BLaER1 (cell line): ENCODE measurements at regions not wholly inside any gene's neighbourhood (a gene's known extent, or its start where the extent isn't known, plus 50 kb on each side); places are given as distances from the start of the nearest gene placed in this dataset.

Experiments used
- H3K27ac ChIP-seq: shearing (Covaris generic); formaldehyde crosslinking; 2 replicates; pipeline ENCODE4 v1.8.1; 2022
- H3K27me3 ChIP-seq: shearing (Covaris generic); formaldehyde crosslinking; 2 replicates; pipeline ENCODE4 v1.8.1; 2022
- H3K36me3 ChIP-seq: shearing (Covaris generic); formaldehyde crosslinking; 2 replicates; pipeline ENCODE4 v1.8.1; 2022
- H3K4me1 ChIP-seq: shearing (Covaris generic); formaldehyde crosslinking; 2 replicates; pipeline ENCODE4 v1.8.1; 2022
- H3K4me2 ChIP-seq: shearing (Covaris generic); formaldehyde crosslinking; 2 replicates; pipeline ENCODE4 v1.8.1; 2022
- H3K4me3 ChIP-seq: shearing (Covaris generic); formaldehyde crosslinking; 2 replicates; pipeline ENCODE4 v1.8.1; 2022
- H3K9ac ChIP-seq: shearing (Covaris generic); formaldehyde crosslinking; 2 replicates; pipeline ENCODE4 v1.8.1; 2022
- H3K9me3 ChIP-seq: shearing (Covaris generic); formaldehyde crosslinking; 2 replicates; pipeline ENCODE4 v1.8.1; 2022
- H4K20me1 ChIP-seq: shearing (Covaris generic); formaldehyde crosslinking; 2 replicates; pipeline ENCODE4 v1.8.1; 2022
- Cebpa-rat ChIP-seq: shearing (Covaris generic); IDR thresholded peaks from 2 replicates; pipeline ENCODE4 v1.8.1; 2022

- no peaks in the 10 kb centered on the region for H3K36me3 ChIP-seq
- no peaks in the 10 kb centered on the region for H3K4me1 ChIP-seq
- TF ChIP-seq Cebpa-rat: no peak
- no peaks in the 10 kb centered on the region for H4K20me1 ChIP-seq
- no peak overlapping the region for H3K27ac ChIP-seq
- no peak overlapping the region for H3K9ac ChIP-seq
- no peak overlapping the region for H3K4me2 ChIP-seq
- H3K4me3 ChIP-seq: no peak overlapping the region
- no peaks in the 10 kb centered on the region for H3K9me3 ChIP-seq
- H3K27me3 ChIP-seq: no peaks in the 10 kb centered on the region
Observed at GRCh38 chr11:105553025-105553424, 56.8 kb upstream of the GRIA4 start.

- Histone ChIP-seq H3K9me3 (no peaks in the 10 kb centered on the region), H3K4me1 (no peaks in the 10 kb centered on the region), H3K36me3 (no peaks in the 10 kb centered on the region), H3K27me3 (no peaks in the 10 kb centered on the region), H3K27ac (no peak overlapping the region), H3K4me2 (no peak overlapping the region), H3K4me3 (no peak overlapping the region), H3K9ac (no peak overlapping the region), H4K20me1 (no peaks in the 10 kb centered on the region)
- no peak for TF ChIP-seq Cebpa-rat
Observed at GRCh38 chr11:105548359-105548758, 61.5 kb upstream of the GRIA4 start.

GRCh38 chr11:105538588-105538987 lies 71.3 kb upstream of the GRIA4 start:
- H3K9me3 ChIP-seq: no peaks in the 10 kb centered on the region
- TF ChIP-seq Cebpa-rat: no peak
- H3K27me3 ChIP-seq: no peaks in the 10 kb centered on the region
- H3K4me2 ChIP-seq: no peak overlapping the region
- no peak overlapping the region for H3K27ac ChIP-seq
- no peaks in the 10 kb centered on the region for H3K4me1 ChIP-seq
- H3K36me3 ChIP-seq: no peaks in the 10 kb centered on the region
- H4K20me1 ChIP-seq: no peaks in the 10 kb centered on the region
- no peak overlapping the region for H3K9ac ChIP-seq
- H3K4me3 ChIP-seq: no peak overlapping the region

GRCh38 chr11:105537531-105537930 lies 72.3 kb upstream of the GRIA4 start:
- no peak overlapping the region for H3K9ac ChIP-seq
- no peaks in the 10 kb centered on the region for H3K4me1 ChIP-seq
- H3K9me3 ChIP-seq: no peaks in the 10 kb centered on the region
- H3K27me3 ChIP-seq: no peaks in the 10 kb centered on the region
- no peak overlapping the region for H3K4me2 ChIP-seq
- no peaks in the 10 kb centered on the region for H4K20me1 ChIP-seq
- no peak for TF ChIP-seq Cebpa-rat
- H3K27ac ChIP-seq: no peak overlapping the region
- no peak overlapping the region for H3K4me3 ChIP-seq
- no peaks in the 10 kb centered on the region for H3K36me3 ChIP-seq

- Histone ChIP-seq H3K4me1 (no peaks in the 10 kb centered on the region), H3K36me3 (no peaks in the 10 kb centered on the region), H4K20me1 (no peaks in the 10 kb centered on the region), H3K4me2 (no peak overlapping the region), H3K27me3 (no peaks in the 10 kb centered on the region), H3K9me3 (no peaks in the 10 kb centered on the region), H3K27ac (no peak overlapping the region), H3K9ac (no peak overlapping the region), H3K4me3 (no peak overlapping the region)
- TF ChIP-seq Cebpa-rat: no peak
Observed at GRCh38 chr11:105524286-105524685, 85.6 kb upstream of the GRIA4 start.

- Histone ChIP-seq H3K9ac (no peak overlapping the region), H3K27ac (no peak overlapping the region), H3K27me3 (no peaks in the 10 kb centered on the region), H3K4me1 (no peaks in the 10 kb centered on the region), H3K4me3 (no peak overlapping the region), H3K36me3 (no peaks in the 10 kb centered on the region), H4K20me1 (no peaks in the 10 kb centered on the region), H3K4me2 (no peak overlapping the region), H3K9me3 (no peaks in the 10 kb centered on the region)
- no peak for TF ChIP-seq Cebpa-rat
Observed at GRCh38 chr11:105520706-105521345, 89.0 kb upstream of the GRIA4 start.

GRCh38 chr11:105507496-105508254 lies 102.2 kb upstream of the GRIA4 start:
- Histone ChIP-seq H3K9ac (no peak overlapping the region), H3K9me3 (no peaks in the 10 kb centered on the region), H3K36me3 (no peaks in the 10 kb centered on the region), H3K4me1 (no peaks in the 10 kb centered on the region), H4K20me1 (no peaks in the 10 kb centered on the region), H3K27ac (no peak overlapping the region), H3K4me2 (no peak overlapping the region), H3K27me3 (no peaks in the 10 kb centered on the region), H3K4me3 (no peak overlapping the region)
- no peak for TF ChIP-seq Cebpa-rat

- H3K27me3 ChIP-seq: no peaks in the 10 kb centered on the region
Observed at GRCh38 chr11:105492010-105492409, 117.9 kb upstream of the GRIA4 start.

GRCh38 chr11:105491394-105491793 lies 118.5 kb upstream of the GRIA4 start:
- no peaks in the 10 kb centered on the region for H3K9me3 ChIP-seq
- no peaks in the 10 kb centered on the region for H3K4me1 ChIP-seq
- no peaks in the 10 kb centered on the region for H3K27me3 ChIP-seq
- no peaks in the 10 kb centered on the region for H3K36me3 ChIP-seq
- TF ChIP-seq Cebpa-rat: no peak
- no peak overlapping the region for H3K4me3 ChIP-seq
- no peak overlapping the region for H3K9ac ChIP-seq
- H4K20me1 ChIP-seq: no peaks in the 10 kb centered on the region
- no peak overlapping the region for H3K4me2 ChIP-seq
- no peak overlapping the region for H3K27ac ChIP-seq

More at GRCh38 chr11:105492010-105492409, 117.9 kb upstream of the GRIA4 start:
- Histone ChIP-seq H3K36me3 (no peaks in the 10 kb centered on the region), H3K9ac (no peak overlapping the region), H4K20me1 (no peaks in the 10 kb centered on the region), H3K4me2 (no peak overlapping the region), H3K4me3 (no peak overlapping the region), H3K27ac (no peak overlapping the region), H3K4me1 (no peaks in the 10 kb centered on the region), H3K9me3 (no peaks in the 10 kb centered on the region)
- TF ChIP-seq Cebpa-rat: no peak

GRCh38 chr11:105490333-105490732 lies 119.5 kb upstream of the GRIA4 start:
- TF ChIP-seq Cebpa-rat: no peak
- H3K36me3 ChIP-seq: no peaks in the 10 kb centered on the region
- H3K4me1 ChIP-seq: no peaks in the 10 kb centered on the region
- no peak overlapping the region for H3K4me3 ChIP-seq
- no peaks in the 10 kb centered on the region for H4K20me1 ChIP-seq
- H3K9me3 ChIP-seq: no peaks in the 10 kb centered on the region
- H3K27ac ChIP-seq: no peak overlapping the region
- H3K27me3 ChIP-seq: no peaks in the 10 kb centered on the region
- no peak overlapping the region for H3K4me2 ChIP-seq
- no peak overlapping the region for H3K9ac ChIP-seq
